LNCaP clone FGC (cell line): ENCODE measurements at regions not wholly inside any gene's neighbourhood (a gene's known extent, or its start where the extent isn't known, plus 50 kb on each side); places are given as distances from the start of the nearest gene placed in this dataset.
"Not testable (repeated sequence)": the region's sequence is repeated elsewhere in the genome, so short reads cannot be mapped to it uniquely, and the experiment has no call there.

ENCODE experiments used
- DNase-seq: peaks from one replicate; pipeline ENCODE4 v3.0.0-alpha.2; 2011; ENCODE audit warnings: low read depth
- H3K4me3 ChIP-seq: 2 replicates; pipeline ENCODE4 v1.5.1; 2011; ENCODE audit warnings: mild to moderate bottlenecking, low read depth, low read length, control low read depth
- CTCF ChIP-seq: IDR thresholded peaks from 2 replicates; pipeline ENCODE4 v1.5.1; 2012; ENCODE audit warnings: mild to moderate bottlenecking; ENCODE audit not compliant: control insufficient read depth, insufficient read depth; ENCODE audit errors: extremely low read depth

- no peak for TF ChIP-seq CTCF
- DNase-seq: no peak
- no peak overlapping the region for H3K4me3 ChIP-seq
Measured at GRCh38 chr3:89000886-89001285, 106.5 kb upstream of the EPHA3 start.

GRCh38 chr3:89002191-89002590, 105.2 kb upstream of the EPHA3 start:
- no peak for TF ChIP-seq CTCF
- DNase-seq: no peak
- no peak overlapping the region for H3K4me3 ChIP-seq

DNA sequence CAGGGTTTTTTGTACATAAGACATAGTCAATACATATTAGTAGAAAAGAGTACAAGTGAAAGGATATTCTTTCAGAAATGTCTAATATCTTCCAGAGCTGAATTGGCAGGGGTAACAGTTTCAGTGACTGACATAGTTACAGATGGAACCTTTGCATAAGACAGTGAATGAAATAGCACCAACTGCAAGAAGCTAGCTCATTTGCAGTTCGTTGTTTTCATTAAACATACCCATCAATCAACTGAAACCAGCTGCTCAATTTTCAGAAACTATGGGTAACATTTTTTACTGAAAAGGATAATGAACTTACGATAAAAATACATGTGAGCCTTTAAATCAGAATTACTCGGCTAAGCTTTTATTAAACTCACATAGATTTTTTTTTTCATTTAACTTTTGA, 93.9 kb upstream of the EPHA3 start:
- DNase-seq: no peak
- H3K4me3 ChIP-seq: no peak overlapping the region
- TF ChIP-seq CTCF: no peak

GRCh38 chr3:89017531-89017930, 89.9 kb upstream of the EPHA3 start:
- no peak for DNase-seq
- H3K4me3 ChIP-seq: no peak overlapping the region
- no peak for TF ChIP-seq CTCF

- no peak overlapping the region for H3K4me3 ChIP-seq
- no peak for TF ChIP-seq CTCF
- no peak for DNase-seq
Measured at GRCh38 chr3:89025185-89025584, 82.2 kb upstream of the EPHA3 start.

GRCh38 chr3:89032346-89033013, 74.9 kb upstream of the EPHA3 start:
- DNase-seq: no peak
- TF ChIP-seq CTCF: no peak
- H3K4me3 ChIP-seq: no peak overlapping the region

DNA sequence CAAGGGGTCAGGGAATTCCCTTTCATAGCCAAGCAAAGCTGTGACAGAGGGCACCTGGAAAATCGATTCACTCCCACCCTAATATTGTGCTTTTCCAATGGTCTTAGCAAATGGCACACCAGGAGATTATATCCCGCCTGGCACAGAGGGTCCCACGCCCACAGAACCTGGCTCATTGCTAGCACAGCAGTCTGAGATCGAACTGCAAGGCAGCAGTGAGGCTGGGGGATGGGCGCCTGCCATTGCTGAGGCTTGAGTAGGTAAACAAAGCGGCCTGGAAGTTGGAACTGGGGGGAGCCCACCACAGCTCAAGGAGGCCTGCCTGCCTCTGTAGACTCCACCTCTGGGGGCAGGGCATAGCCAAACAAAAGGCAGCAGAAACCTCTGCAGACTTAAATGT, 72.7 kb upstream of the EPHA3 start:
- DNase-seq, H3K4me3 ChIP-seq: not testable (repeated sequence)
